PC-9 (cell line): ENCODE measurements at regions not wholly inside any gene's neighbourhood (a gene's known extent, or its start where the extent isn't known, plus 50 kb on each side); places are given as distances from the start of the nearest gene placed in this dataset.
A peak's percentile ranks its signal among the peaks of the same experiment; 100 is the strongest.

Experiments used
- BruUV-seq: library from RNA; stranded (reverse); fragments of 400-500 nt; replicated peaks from 2 replicates; lab custom pipeline; 2021; lab: Mats Ljungman, UMichigan
- CTCF ChIA-PET: fragments of 300-600 bp; sonication (Branson Sonifier 250); formaldehyde crosslinking; loops from one replicate; lab custom pipeline; 2022; ENCODE audit warnings: antibody characterized with exemption; lab: Charles Lee
- POLR2A ChIA-PET: fragments of 300-600 bp; sonication (Branson Sonifier 250); formaldehyde crosslinking; loops from one replicate; lab custom pipeline; 2022; ENCODE audit warnings: antibody characterized with exemption; ENCODE audit not compliant: unreplicated experiment; lab: Charles Lee
- DNase-seq, 2 experiments: peaks; one replicate each; pipeline versions ENCODE4 v3.0.0 to v3.0.0-alpha.2; 2015 to 2022; ENCODE audit warnings: mixed read lengths in 1 of 2
- H2AFZ ChIP-seq: fragments of 200-600 bp; sonication (generic); 2 replicates; pipeline ENCODE4 v1.8.1; 2017; ENCODE audit warnings: antibody characterized with exemption
- H3F3A ChIP-seq: fragments of 200-600 bp; sonication (generic); 2 replicates; pipeline ENCODE4 v1.8.1; 2017; ENCODE audit warnings: antibody characterized with exemption, mild to moderate bottlenecking, low read depth; ENCODE audit not compliant: insufficient read depth
- H3K27ac ChIP-seq: fragments of 200-600 bp; sonication (generic); 2 replicates; pipeline ENCODE4 v1.6.1; 2016; ENCODE audit warnings: mixed run types
- H3K27me3 ChIP-seq: fragments of 200-600 bp; sonication (generic); 2 replicates; pipeline ENCODE4 v1.6.1; 2016; ENCODE audit warnings: low read depth, mixed run types; ENCODE audit not compliant: insufficient read depth
- H3K36me3 ChIP-seq: fragments of 200-600 bp; sonication (generic); 2 replicates; pipeline ENCODE4 v1.6.1; 2016; ENCODE audit warnings: low read depth, mixed run types
- H3K4me1 ChIP-seq: fragments of 200-600 bp; sonication (generic); replicated peaks from 2 replicates; pipeline ENCODE4 v1.6.1; 2016; ENCODE audit warnings: mixed run types; ENCODE audit not compliant: insufficient read depth
- H3K4me2 ChIP-seq: fragments of 200-600 bp; sonication (generic); 2 replicates; pipeline ENCODE4 v1.6.1; 2017; ENCODE audit warnings: mixed run types
- H3K4me3 ChIP-seq: fragments of 200-600 bp; sonication (generic); 2 replicates; pipeline ENCODE4 v1.6.1; 2016; ENCODE audit warnings: mixed run types
- H3K79me2 ChIP-seq: fragments of 200-600 bp; sonication (generic); 2 replicates; pipeline ENCODE4 v1.6.1; 2017; ENCODE audit warnings: low read depth, mixed run types
- H3K9me2 ChIP-seq: fragments of 200-600 bp; sonication (generic); 2 replicates; pipeline ENCODE4 v1.8.1; 2017; ENCODE audit warnings: mild to moderate bottlenecking; ENCODE audit not compliant: insufficient read depth
- H3K9me3 ChIP-seq: fragments of 200-600 bp; sonication (generic); 2 replicates; pipeline ENCODE4 v1.8.1; 2016; ENCODE audit warnings: low read depth; ENCODE audit not compliant: insufficient read depth
- H4K20me1 ChIP-seq: fragments of 200-600 bp; sonication (generic); 2 replicates; pipeline ENCODE4 v1.8.1; 2017; ENCODE audit not compliant: insufficient read depth
- EZH2 ChIP-seq: fragments of 200-600 bp; sonication (generic); IDR thresholded peaks from 2 replicates; pipeline ENCODE4 v1.8.0; 2017; ENCODE audit warnings: antibody characterized with exemption, low read depth
- intact Hi-C: fragments of 100-400 bp; cut with micrococcal nuclease; formaldehyde crosslinking; loops from one replicate; pipeline ENCODE4 v1.10.0; 2022; ENCODE audit not compliant: unreplicated experiment
- TF ChIP-seq, protein P1 (sequence below): fragments of 200-600 bp; sonication (generic); conservative IDR thresholded peaks from 2 replicates; pipeline ENCODE4 v1.6.1; 2017; ENCODE audit warnings: mixed run types, antibody characterized with exemption, mild to moderate bottlenecking, moderate library complexity

GRCh38 chr3:186454881-186455703, 89.1 kb downstream of the CRYGS start:
- H3K4me1 ChIP-seq, result peaks cover 3% of the 10 kb centered on the region; the same call in 1 of the 2 replicates
- H3K4me3 ChIP-seq, result no peak overlapping the region
- H3K27me3 ChIP-seq, result peaks cover 89% of the 10 kb centered on the region
- H3K4me2 ChIP-seq, result no peak overlapping the region
- H3K79me2 ChIP-seq, result no peaks in the 10 kb centered on the region
- no peaks in the 10 kb centered on the region for H3K9me3 ChIP-seq
- H4K20me1 ChIP-seq, result no peaks in the 10 kb centered on the region
- TF ChIP-seq EZH2, result no peak
- TF ChIP-seq, protein P1, sequence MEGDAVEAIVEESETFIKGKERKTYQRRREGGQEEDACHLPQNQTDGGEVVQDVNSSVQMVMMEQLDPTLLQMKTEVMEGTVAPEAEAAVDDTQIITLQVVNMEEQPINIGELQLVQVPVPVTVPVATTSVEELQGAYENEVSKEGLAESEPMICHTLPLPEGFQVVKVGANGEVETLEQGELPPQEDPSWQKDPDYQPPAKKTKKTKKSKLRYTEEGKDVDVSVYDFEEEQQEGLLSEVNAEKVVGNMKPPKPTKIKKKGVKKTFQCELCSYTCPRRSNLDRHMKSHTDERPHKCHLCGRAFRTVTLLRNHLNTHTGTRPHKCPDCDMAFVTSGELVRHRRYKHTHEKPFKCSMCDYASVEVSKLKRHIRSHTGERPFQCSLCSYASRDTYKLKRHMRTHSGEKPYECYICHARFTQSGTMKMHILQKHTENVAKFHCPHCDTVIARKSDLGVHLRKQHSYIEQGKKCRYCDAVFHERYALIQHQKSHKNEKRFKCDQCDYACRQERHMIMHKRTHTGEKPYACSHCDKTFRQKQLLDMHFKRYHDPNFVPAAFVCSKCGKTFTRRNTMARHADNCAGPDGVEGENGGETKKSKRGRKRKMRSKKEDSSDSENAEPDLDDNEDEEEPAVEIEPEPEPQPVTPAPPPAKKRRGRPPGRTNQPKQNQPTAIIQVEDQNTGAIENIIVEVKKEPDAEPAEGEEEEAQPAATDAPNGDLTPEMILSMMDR, result no peak
- no peaks in the 10 kb centered on the region for H3F3A ChIP-seq
- ChIA-PET CTCF (no interaction called here), POLR2A (interaction anchor here (0.6 kb wide), 1 partner anchor 903 kb away, joined by 10 read pairs; the partner anchor contains the start of gene LIPH)
- H3K27ac ChIP-seq, result no peak overlapping the region
- no peaks in the 10 kb centered on the region for H3K36me3 ChIP-seq
- no peak overlapping the region for H2AFZ ChIP-seq
- intact Hi-C loops, result no loop called here
- BruUV-seq, result no TSS peak
- DNase-seq, result no peak
- no peaks in the 10 kb centered on the region for H3K9me2 ChIP-seq

- Histone ChIP-seq H3K4me3 (no peak overlapping the region), H3K27me3 (peaks cover 87% of the 10 kb centered on the region), H3K9me3 (0 out of 2 replicates have a peak, but pooled peaks cover 2% of the 10 kb centered on the region), H3K27ac (no peak overlapping the region), H3K79me2 (no peaks in the 10 kb centered on the region), H2AFZ (no peak overlapping the region), H3F3A (no peaks in the 10 kb centered on the region), H3K9me2 (no peaks in the 10 kb centered on the region), H4K20me1 (no peaks in the 10 kb centered on the region), H3K4me2 (no peak overlapping the region), H3K4me1 (peaks cover 3% of the 10 kb centered on the region; the same call in 1 of the 2 replicates), H3K36me3 (no peaks in the 10 kb centered on the region)
- no TSS peak for BruUV-seq
- intact Hi-C loops, result no loop called here
- DNase-seq, result no peak
- TF ChIP-seq, protein P1, result no peak
- no peak for TF ChIP-seq EZH2
- ChIA-PET CTCF (no interaction called here), POLR2A (no interaction called here)
These were observed 90.6 kb downstream of the CRYGS start for GRCh38 chr3:186453531-186453930.

DNA sequence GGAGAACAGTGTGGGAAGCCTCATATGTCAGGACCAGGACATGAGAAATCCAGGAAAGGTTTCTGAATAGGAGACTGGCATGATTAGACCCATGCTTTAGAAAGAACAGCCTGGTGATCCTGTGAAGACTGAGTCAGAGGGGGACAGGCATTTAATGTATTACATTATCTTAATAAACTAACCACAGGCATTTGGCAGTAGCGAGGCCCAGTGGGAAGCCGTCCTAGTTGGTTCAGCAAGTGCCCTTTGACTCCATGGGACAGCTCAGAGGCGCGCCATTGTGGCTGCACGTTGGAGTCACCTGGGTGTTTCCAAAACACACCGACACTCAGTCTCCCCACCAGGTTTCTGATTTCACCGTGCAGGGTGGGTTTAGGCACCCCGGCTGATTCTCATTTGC, 90.5 kb upstream of the DGKG start:
- CTCF ChIA-PET, result no interaction called here
- Histone ChIP-seq H4K20me1 (no peaks in the 10 kb centered on the region), H3K36me3 (no peaks in the 10 kb centered on the region), H3K4me1 (peaks cover 3% of the 10 kb centered on the region; the same call in 1 of the 2 replicates), H3K27ac (no peak overlapping the region), H3K4me2 (no peak overlapping the region), H3K4me3 (no peak overlapping the region), H3F3A (no peaks in the 10 kb centered on the region), H3K79me2 (no peaks in the 10 kb centered on the region), H2AFZ (no peak overlapping the region), H3K9me3 (0 out of 2 replicates have a peak, but pooled peaks cover 3% of the 10 kb centered on the region), H3K27me3 (peaks cover 87% of the 10 kb centered on the region), H3K9me2 (no peaks in the 10 kb centered on the region)
- peak; percentile 48 to 73 for DNase-seq
- intact Hi-C loops, result no loop called here
- POLR2A ChIA-PET, result no interaction called here
- no TSS peak for BruUV-seq
- TF ChIP-seq, protein P1, result no peak
- no peak for TF ChIP-seq EZH2
